ENCODE measurements at regions not wholly inside any gene's neighbourhood (a gene's known extent, or its start where the extent isn't known, plus 50 kb on each side); places are given as distances from the start of the nearest gene placed in this dataset.

DNA sequence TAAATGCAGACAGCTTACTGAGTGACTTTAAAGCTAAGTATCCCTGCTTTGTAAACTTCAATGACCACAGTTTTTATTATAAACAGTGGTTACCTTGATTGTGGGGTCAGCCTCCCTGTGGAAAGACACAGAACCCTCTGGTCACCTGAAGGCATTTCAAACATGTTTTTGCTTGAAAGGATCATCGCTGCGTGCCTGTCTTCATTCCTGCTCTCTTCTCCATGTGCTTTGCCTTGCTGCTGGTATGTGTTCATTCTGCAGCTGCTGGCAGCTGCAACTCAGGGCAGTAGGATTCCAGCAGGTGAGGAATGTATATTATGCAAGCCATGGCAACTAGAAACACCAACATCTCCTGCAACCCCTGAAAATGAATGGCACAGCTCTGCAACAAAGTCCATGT, 81.0 kb upstream of the VAV3 start:
- TF ChIP-seq POLR2AphosphoS5 (IDR thresholded peaks at IDR 0.05; ENCODE audit: borderline replicate concordance, low read depth, low read length) (no peak), FOXP2 (optimal IDR thresholded peaks at IDR 0.05; ENCODE audit: control extremely low read depth, extremely low read length, insufficient read depth) (no peak), EZH2 (IDR thresholded peaks at IDR 0.05) (no peak)

Measured in SK-N-MC (cell line).